ENCODE measurements at regions not wholly inside any gene's neighbourhood (a gene's known extent, or its start where the extent isn't known, plus 50 kb on each side); places are given as distances from the start of the nearest gene placed in this dataset.

- no peak for TF ChIP-seq CHD7 (IDR thresholded peaks at IDR 0.05; ENCODE audit: insufficient replicate concordance, low read length)
- TF ChIP-seq RAD21 (IDR thresholded peaks at IDR 0.05 in 1 of 2, conservative IDR thresholded peaks at IDR 0.05 in 1 of 2; ENCODE audit: low read depth in 2 of 2, low read length in 2 of 2), result no peak
- no peak for TF ChIP-seq JUND (IDR thresholded peaks at IDR 0.05; ENCODE audit: low read length)
Measured at GRCh38 chr19:34589730-34590129, 87.2 kb downstream of the SCGB2B2 start (continued).
